K562 (cell line): ENCODE measurements at regions not wholly inside any gene's neighbourhood (a gene's known extent, or its start where the extent isn't known, plus 50 kb on each side); places are given as distances from the start of the nearest gene placed in this dataset.

ENCODE experiments used
- ATAC-seq: fragments of 200-7000 bp; cut with Tn5 transposase; 3 replicates; pipeline ENCODE4 v1.9.1; 2020; ENCODE audit warnings: moderate library complexity
- BruUV-seq: library from RNA; stranded (reverse); fragments of 400-500 nt; replicated peaks from 2 replicates; lab custom pipeline; 2021; lab: Mats Ljungman, UMichigan
- CTCF ChIA-PET: fragments of 300-600 bp; formaldehyde crosslinking; extraction: SDS; loops from one replicate; lab custom pipeline; 2021; ENCODE audit warnings: low intra/inter-chr PET ratio; lab: Yijun Ruan, JAX
- POLR2A ChIA-PET: fragments of 300-600, 350-650 bp; sonication (Branson Sonifier 250); formaldehyde crosslinking; extraction: SDS; loops from one replicate; lab custom pipeline; 2021; ENCODE audit warnings: antibody characterized with exemption, inconsistent platforms; lab: Yijun Ruan, JAX
- DNase-seq, 4 experiments: peaks; one replicate each; pipeline versions ENCODE4 v3.0.0 to v3.0.0-alpha.2; 2011 to 2018; ENCODE audit warnings: low spot score in 3 of 4, mixed read lengths in 3 of 4; ENCODE audit errors: extremely low read depth in 1 of 4
- FAIRE-seq: peaks from 2 replicates; lab custom pipeline; 2011; peaks lifted over from hg19 to GRCh38; lab: Jason Lieb, UNC
- H2AFZ ChIP-seq: 2 replicates; pipeline ENCODE4 v1.6.0; 2011; ENCODE audit warnings: low read depth, low read length, control low read depth, inconsistent platforms
- H3K27ac ChIP-seq: fragments of 200-600 bp; 3 replicates; pipeline ENCODE4 v1.8.0; 2011; ENCODE audit warnings: low read depth, mild to moderate bottlenecking, control low read depth, inconsistent platforms, low read length, moderate library complexity, mixed read lengths; ENCODE audit errors: extremely low read depth
- H3K27me3 ChIP-seq, 2 experiments: fragments of 300-600 bp in 1 of 2; 2 replicates in 1 of 2; 3 replicates in 1 of 2; pipeline versions ENCODE4 v1.6.0 to v1.8.0; 2011; ENCODE audit warnings: inconsistent platforms in 2 of 2, low read length in 2 of 2, mild to moderate bottlenecking in 1 of 2, mixed read lengths in 1 of 2, moderate library complexity in 1 of 2; ENCODE audit not compliant: control insufficient read depth in 2 of 2, insufficient read depth in 2 of 2
- H3K36me3 ChIP-seq: fragments of 300-600 bp; 3 replicates; pipeline ENCODE4 v1.8.0; 2011; ENCODE audit warnings: mild to moderate bottlenecking, low read length, inconsistent platforms; ENCODE audit not compliant: control insufficient read depth, insufficient read depth
- H3K4me1 ChIP-seq, 2 experiments: fragments of 200-600 bp in 1 of 2; replicated peaks in 1 of 2; 2 replicates in 1 of 2; 3 replicates in 1 of 2; pipeline versions ENCODE4 v1.5.1 to v1.8.0; 2011; ENCODE audit warnings: inconsistent platforms in 2 of 2, low read length in 2 of 2, mild to moderate bottlenecking in 1 of 2, mixed read lengths in 1 of 2, moderate library complexity in 1 of 2; ENCODE audit not compliant: control insufficient read depth in 2 of 2, insufficient read depth in 2 of 2
- H3K4me2 ChIP-seq: 2 replicates; pipeline ENCODE4 v1.6.1; 2011; ENCODE audit warnings: low read length, control low read depth, inconsistent platforms, mixed read lengths; ENCODE audit not compliant: insufficient read depth
- H3K4me3 ChIP-seq: fragments of 200-600 bp; sonication (generic), shearing (Covaris generic); 2 replicates; pipeline ENCODE4 v1.5.1; 2016; ENCODE audit warnings: control low read depth, inconsistent platforms
- H3K79me2 ChIP-seq: fragments of 200-600 bp; 3 replicates; pipeline ENCODE4 v1.8.0; 2011; ENCODE audit warnings: low read length, inconsistent platforms; ENCODE audit not compliant: control insufficient read depth, insufficient read depth
- H3K9ac ChIP-seq, 2 experiments: 2 replicates each; pipeline versions ENCODE4 v1.6.0 to v1.6.1; 2011; ENCODE audit warnings: low read depth in 2 of 2, low read length in 2 of 2, control low read depth in 1 of 2, inconsistent platforms in 1 of 2, mild to moderate bottlenecking in 1 of 2, mixed read lengths in 1 of 2; ENCODE audit not compliant: insufficient read depth in 1 of 2
- H3K9me1 ChIP-seq: one replicate; pipeline ENCODE4 v1.6.0; 2011; ENCODE audit warnings: inconsistent platforms, mild to moderate bottlenecking, low read length, moderate library complexity; ENCODE audit not compliant: control insufficient read depth, insufficient read depth
- H3K9me3 ChIP-seq: replicated peaks from 2 replicates; pipeline ENCODE4 v1.5.1; 2011; ENCODE audit warnings: low read depth, low read length, inconsistent platforms; ENCODE audit not compliant: control insufficient read depth, insufficient read depth
- H4K20me1 ChIP-seq: replicated peaks from 2 replicates; pipeline ENCODE4 v1.6.1; 2011; ENCODE audit warnings: low read length, inconsistent platforms, mixed read lengths; ENCODE audit not compliant: control insufficient read depth, insufficient read depth
- CEBPB ChIP-seq: fragments of 450-650 bp; IDR thresholded peaks from 2 replicates; pipeline ENCODE4 v1.6.1; 2016; ENCODE audit warnings: missing genetic modification characterization, missing compliant biosample characterization
- L3MBTL2 ChIP-seq: fragments of 450-650 bp; IDR thresholded peaks from 2 replicates; pipeline ENCODE4 v1.6.1; 2016; ENCODE audit warnings: mild to moderate bottlenecking, moderate library complexity
- MAFG ChIP-seq: fragments of 450-650 bp; conservative IDR thresholded peaks from 2 replicates; pipeline ENCODE4 v1.6.1; 2016; ENCODE audit warnings: missing genetic modification characterization, missing compliant biosample characterization
- MAFK ChIP-seq: IDR thresholded peaks from 2 replicates; pipeline ENCODE4 v1.6.1; 2011; ENCODE audit warnings: low read length, improper control_type of control experiment
- MTA2 ChIP-seq: fragments of 450-650 bp; IDR thresholded peaks from 2 replicates; pipeline ENCODE4 v1.6.1; 2016; ENCODE audit warnings: low read depth
- MYC ChIP-seq, 2 experiments: fragments of 250-450 bp in 1 of 2; sonication (Bioruptor Pico) in 1 of 2; IDR thresholded peaks; 2 replicates each; pipeline versions ENCODE4 v1.5.1 to v1.6.1; 2012 to 2021; ENCODE audit warnings: low read depth in 2 of 2, borderline replicate concordance in 1 of 2, improper control_type of control experiment in 1 of 2, low read length in 1 of 2, mild to moderate bottlenecking in 1 of 2, moderate library complexity in 1 of 2
- NFE2 ChIP-seq: IDR thresholded peaks from 2 replicates; pipeline ENCODE4 v1.6.1; 2014; ENCODE audit warnings: antibody characterized with exemption, low read depth
- NFE2L1 ChIP-seq: fragments of 450-650 bp; IDR thresholded peaks from 2 replicates; pipeline ENCODE4 v1.6.1; 2016; ENCODE audit warnings: missing genetic modification characterization, low read depth, mild to moderate bottlenecking, missing compliant biosample characterization, moderate library complexity, borderline replicate concordance
- SMARCA4 ChIP-seq: fragments of 450-650 bp; IDR thresholded peaks from 2 replicates; pipeline ENCODE4 v1.6.1; 2016
- ZNF316 ChIP-seq: fragments of 450-650 bp; IDR thresholded peaks from 2 replicates; pipeline ENCODE4 v1.6.1; 2016
- WGBS: fragments of 100-300 bp; shearing (Covaris generic); methylation state at CpG from one replicate; pipeline ENCODE4 v1.1.6; 2016; ENCODE audit warnings: low coverage, mixed read lengths; ENCODE audit not compliant: insufficient coverage; ENCODE audit errors: missing lambda C conversion rate; 5-methylcytosine and 5-hydroxymethylcytosine counted together
- in situ Hi-C: fragments of 300-500 bp; cut with MboI; formaldehyde crosslinking; loops from 4 replicates; pipeline ENCODE4 v1.15.0; 2018; ENCODE audit warnings: inconsistent platforms, mixed read lengths
- intact Hi-C: fragments of 100-400 bp; cut with micrococcal nuclease; formaldehyde crosslinking; loops from 2 replicates; pipeline ENCODE4 v1.14.2; 2022
- TF ChIP-seq, protein P1 (sequence below): fragments of 450-650 bp; IDR thresholded peaks from 2 replicates; pipeline ENCODE4 v1.6.1; 2016; ENCODE audit warnings: mild to moderate bottlenecking, moderate library complexity

DNA sequence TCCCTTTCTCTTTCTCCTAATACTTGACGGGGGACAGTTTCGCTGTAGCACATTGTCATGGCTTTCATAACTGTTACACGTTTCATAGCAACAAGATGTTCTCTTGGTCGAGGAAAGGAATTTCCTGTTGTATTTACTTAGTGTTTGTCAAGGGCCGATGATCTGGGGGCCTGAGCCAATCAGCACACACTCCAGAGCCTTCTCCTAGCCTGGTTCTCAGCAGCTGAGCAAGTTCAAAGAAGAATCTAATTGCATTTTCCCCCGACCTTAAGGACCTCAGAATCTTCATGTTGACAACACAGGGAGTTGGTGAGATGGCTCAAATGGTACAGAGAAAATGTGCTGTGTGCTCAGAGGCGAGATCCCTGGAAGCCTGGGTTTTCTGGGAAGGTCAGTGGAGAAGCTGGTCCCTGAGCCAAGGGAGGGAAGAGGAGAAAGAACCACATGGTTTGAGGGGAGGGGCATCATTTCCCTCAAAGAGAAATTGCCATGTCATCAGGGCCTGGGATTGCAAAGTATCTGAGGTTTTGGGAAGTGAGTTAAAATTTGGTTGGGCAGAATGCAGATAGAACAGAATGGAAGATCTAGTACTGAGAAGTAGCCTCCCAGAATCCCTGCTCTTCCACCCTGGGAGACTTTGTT lies 76.9 kb upstream of the AGAP1 start:
- CTCF ChIA-PET, result no interaction called here
- H3K79me2 ChIP-seq, result no peaks in the 10 kb centered on the region
- H3K27me3 ChIP-seq, result no peaks in the 10 kb centered on the region
- intact Hi-C loops, result no loop called here
- no peaks in the 10 kb centered on the region for H3K9me3 ChIP-seq
- H4K20me1 ChIP-seq, result no peaks in the 10 kb centered on the region
- H3K27ac ChIP-seq, result no peak overlapping the region
- FAIRE-seq (peak; percentile 37), DNase-seq (peak in 2 of 4 experiments; percentile 38 to 40), ATAC-seq (peak; percentile 40; the same call in 2 of the 3 replicates)
- peak overlapping the region; percentile 97 for H2AFZ ChIP-seq
- no peak overlapping the region for H3K4me3 ChIP-seq
- POLR2A ChIA-PET, result no interaction called here
- H3K9ac ChIP-seq, result no peak overlapping the region
- H3K4me2 ChIP-seq, result peak overlapping the region; percentile 41; the same call in 1 of the 2 replicates
- no peaks in the 10 kb centered on the region for H3K9me1 ChIP-seq
- in situ Hi-C loops, result no loop called here
- no TSS peak for BruUV-seq
- WGBS, result 53% methylated on average over 7 of the region's 7 CpGs
- peaks cover 10 to 17% of the 10 kb centered on the region in 2 experiments; a peak in 4 of 5 replicates for H3K4me1 ChIP-seq
- H3K36me3 ChIP-seq, result no peaks in the 10 kb centered on the region
- peak; percentile 90 for TF ChIP-seq ZNF316
- TF ChIP-seq, protein P1, sequence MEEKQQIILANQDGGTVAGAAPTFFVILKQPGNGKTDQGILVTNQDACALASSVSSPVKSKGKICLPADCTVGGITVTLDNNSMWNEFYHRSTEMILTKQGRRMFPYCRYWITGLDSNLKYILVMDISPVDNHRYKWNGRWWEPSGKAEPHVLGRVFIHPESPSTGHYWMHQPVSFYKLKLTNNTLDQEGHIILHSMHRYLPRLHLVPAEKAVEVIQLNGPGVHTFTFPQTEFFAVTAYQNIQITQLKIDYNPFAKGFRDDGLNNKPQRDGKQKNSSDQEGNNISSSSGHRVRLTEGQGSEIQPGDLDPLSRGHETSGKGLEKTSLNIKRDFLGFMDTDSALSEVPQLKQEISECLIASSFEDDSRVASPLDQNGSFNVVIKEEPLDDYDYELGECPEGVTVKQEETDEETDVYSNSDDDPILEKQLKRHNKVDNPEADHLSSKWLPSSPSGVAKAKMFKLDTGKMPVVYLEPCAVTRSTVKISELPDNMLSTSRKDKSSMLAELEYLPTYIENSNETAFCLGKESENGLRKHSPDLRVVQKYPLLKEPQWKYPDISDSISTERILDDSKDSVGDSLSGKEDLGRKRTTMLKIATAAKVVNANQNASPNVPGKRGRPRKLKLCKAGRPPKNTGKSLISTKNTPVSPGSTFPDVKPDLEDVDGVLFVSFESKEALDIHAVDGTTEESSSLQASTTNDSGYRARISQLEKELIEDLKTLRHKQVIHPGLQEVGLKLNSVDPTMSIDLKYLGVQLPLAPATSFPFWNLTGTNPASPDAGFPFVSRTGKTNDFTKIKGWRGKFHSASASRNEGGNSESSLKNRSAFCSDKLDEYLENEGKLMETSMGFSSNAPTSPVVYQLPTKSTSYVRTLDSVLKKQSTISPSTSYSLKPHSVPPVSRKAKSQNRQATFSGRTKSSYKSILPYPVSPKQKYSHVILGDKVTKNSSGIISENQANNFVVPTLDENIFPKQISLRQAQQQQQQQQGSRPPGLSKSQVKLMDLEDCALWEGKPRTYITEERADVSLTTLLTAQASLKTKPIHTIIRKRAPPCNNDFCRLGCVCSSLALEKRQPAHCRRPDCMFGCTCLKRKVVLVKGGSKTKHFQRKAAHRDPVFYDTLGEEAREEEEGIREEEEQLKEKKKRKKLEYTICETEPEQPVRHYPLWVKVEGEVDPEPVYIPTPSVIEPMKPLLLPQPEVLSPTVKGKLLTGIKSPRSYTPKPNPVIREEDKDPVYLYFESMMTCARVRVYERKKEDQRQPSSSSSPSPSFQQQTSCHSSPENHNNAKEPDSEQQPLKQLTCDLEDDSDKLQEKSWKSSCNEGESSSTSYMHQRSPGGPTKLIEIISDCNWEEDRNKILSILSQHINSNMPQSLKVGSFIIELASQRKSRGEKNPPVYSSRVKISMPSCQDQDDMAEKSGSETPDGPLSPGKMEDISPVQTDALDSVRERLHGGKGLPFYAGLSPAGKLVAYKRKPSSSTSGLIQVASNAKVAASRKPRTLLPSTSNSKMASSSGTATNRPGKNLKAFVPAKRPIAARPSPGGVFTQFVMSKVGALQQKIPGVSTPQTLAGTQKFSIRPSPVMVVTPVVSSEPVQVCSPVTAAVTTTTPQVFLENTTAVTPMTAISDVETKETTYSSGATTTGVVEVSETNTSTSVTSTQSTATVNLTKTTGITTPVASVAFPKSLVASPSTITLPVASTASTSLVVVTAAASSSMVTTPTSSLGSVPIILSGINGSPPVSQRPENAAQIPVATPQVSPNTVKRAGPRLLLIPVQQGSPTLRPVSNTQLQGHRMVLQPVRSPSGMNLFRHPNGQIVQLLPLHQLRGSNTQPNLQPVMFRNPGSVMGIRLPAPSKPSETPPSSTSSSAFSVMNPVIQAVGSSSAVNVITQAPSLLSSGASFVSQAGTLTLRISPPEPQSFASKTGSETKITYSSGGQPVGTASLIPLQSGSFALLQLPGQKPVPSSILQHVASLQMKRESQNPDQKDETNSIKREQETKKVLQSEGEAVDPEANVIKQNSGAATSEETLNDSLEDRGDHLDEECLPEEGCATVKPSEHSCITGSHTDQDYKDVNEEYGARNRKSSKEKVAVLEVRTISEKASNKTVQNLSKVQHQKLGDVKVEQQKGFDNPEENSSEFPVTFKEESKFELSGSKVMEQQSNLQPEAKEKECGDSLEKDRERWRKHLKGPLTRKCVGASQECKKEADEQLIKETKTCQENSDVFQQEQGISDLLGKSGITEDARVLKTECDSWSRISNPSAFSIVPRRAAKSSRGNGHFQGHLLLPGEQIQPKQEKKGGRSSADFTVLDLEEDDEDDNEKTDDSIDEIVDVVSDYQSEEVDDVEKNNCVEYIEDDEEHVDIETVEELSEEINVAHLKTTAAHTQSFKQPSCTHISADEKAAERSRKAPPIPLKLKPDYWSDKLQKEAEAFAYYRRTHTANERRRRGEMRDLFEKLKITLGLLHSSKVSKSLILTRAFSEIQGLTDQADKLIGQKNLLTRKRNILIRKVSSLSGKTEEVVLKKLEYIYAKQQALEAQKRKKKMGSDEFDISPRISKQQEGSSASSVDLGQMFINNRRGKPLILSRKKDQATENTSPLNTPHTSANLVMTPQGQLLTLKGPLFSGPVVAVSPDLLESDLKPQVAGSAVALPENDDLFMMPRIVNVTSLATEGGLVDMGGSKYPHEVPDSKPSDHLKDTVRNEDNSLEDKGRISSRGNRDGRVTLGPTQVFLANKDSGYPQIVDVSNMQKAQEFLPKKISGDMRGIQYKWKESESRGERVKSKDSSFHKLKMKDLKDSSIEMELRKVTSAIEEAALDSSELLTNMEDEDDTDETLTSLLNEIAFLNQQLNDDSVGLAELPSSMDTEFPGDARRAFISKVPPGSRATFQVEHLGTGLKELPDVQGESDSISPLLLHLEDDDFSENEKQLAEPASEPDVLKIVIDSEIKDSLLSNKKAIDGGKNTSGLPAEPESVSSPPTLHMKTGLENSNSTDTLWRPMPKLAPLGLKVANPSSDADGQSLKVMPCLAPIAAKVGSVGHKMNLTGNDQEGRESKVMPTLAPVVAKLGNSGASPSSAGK, result peak; percentile 50
- 0 out of 2 replicates have a peak, but pooled peaks have one; percentile 27 for TF ChIP-seq SMARCA4
- TF ChIP-seq MYC (IDR thresholded peaks at IDR 0.05; ENCODE audit: low read depth, low read length), result peak; percentile 41; the same call in 1 of the 2 replicates
- no peak for TF ChIP-seq MYC (CRISPR knock-in tag; IDR thresholded peaks at IDR 0.05; ENCODE audit: borderline replicate concordance, low read depth)
- peak; percentile 71 for TF ChIP-seq L3MBTL2
- 0 out of 2 replicates have a peak, but pooled peaks have one; percentile 27 for TF ChIP-seq NFE2L1 (tag)
- TF ChIP-seq MAFK, result peak; percentile 74
- TF ChIP-seq MAFG (tag), result peak; percentile 90
- no peak for TF ChIP-seq MTA2
- TF ChIP-seq CEBPB (tag), result peak; percentile 45
- TF ChIP-seq NFE2, result peak; percentile 87
